Hepatocyte (in vitro differentiated cells): ENCODE measurements at regions not wholly inside any gene's neighbourhood (a gene's known extent, or its start where the extent isn't known, plus 50 kb on each side); places are given as distances from the start of the nearest gene placed in this dataset.

ENCODE experiments used
- CTCF ChIP-seq: fragments of 200-600 bp; sonication (generic); IDR thresholded peaks from 2 replicates; pipeline ENCODE4 v1.5.1; 2016; ENCODE audit warnings: antibody characterized with exemption, mild to moderate bottlenecking; ENCODE audit not compliant: poor library complexity
- EZH2 ChIP-seq: fragments of 200-600 bp; sonication (generic); IDR thresholded peaks from 2 replicates; pipeline ENCODE4 v1.6.1; 2016; ENCODE audit warnings: antibody characterized with exemption, mild to moderate bottlenecking, borderline replicate concordance
- EZH2phosphoT487 ChIP-seq: fragments of 200-600 bp; sonication (generic); IDR thresholded peaks from one replicate; pipeline ENCODE4 v1.6.1; 2018; ENCODE audit warnings: antibody characterized with exemption, mild to moderate bottlenecking, low read depth, moderate library complexity; ENCODE audit not compliant: unreplicated experiment, severe bottlenecking

- no peak for TF ChIP-seq CTCF
- TF ChIP-seq EZH2 = no peak
- no peak for TF ChIP-seq EZH2phosphoT487
These were observed 425.2 kb upstream of the VSTM2A start for GRCh38 chr7:54116956-54117355.
